Gastroesophageal sphincter (tissue), 3 donors: ENCODE measurements at regions not wholly inside any gene's neighbourhood (a gene's known extent, or its start where the extent isn't known, plus 50 kb on each side); places are given as distances from the start of the nearest gene placed in this dataset.

Source experiments
- EP300 ChIP-seq: sonication (generic); formaldehyde crosslinking; IDR thresholded peaks from one replicate; pipeline ENCODE4 v1.6.1; 2017; ENCODE audit warnings: antibody characterized with exemption, mild to moderate bottlenecking
- TF ChIP-seq, protein P1 (sequence below), 4 experiments: fragments of 200-600 bp in 2 of 4; fragments of 450-650 bp in 2 of 4; sonication (generic) in 1 of 4; IDR thresholded peaks; one replicate each; pipeline ENCODE4 v1.5.1; 2017 to 2019; ENCODE audit warnings: antibody characterized with exemption in 4 of 4, mild to moderate bottlenecking in 2 of 4, moderate library complexity in 2 of 4

DNA sequence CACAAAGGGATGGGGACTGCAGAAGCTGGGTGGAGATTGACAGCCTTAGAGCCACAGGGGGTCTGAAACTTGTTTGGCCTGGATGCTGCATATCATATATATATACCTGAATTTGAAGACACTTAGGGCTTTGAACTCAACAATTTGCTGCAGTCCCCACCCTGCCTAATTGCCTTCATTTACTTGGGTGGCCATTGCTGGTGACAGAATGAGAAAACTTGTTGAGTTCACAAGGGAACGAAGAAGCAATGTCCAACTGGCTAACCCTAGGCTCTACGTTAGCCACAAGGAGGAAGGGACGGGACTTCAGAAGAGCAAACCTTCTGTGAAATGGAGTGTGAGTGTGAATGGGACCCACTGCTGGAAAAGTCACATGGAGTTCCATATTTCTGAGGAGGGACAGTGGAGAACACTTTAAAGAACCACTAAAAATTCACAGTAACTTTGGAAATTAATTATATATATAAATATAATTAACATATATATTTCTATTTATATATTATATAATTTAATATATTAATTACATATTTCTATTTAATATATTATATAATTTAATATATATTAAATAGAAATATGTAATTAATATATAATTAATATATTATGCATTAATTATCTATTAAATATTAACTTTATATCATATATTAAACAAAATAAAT is 215.3 kb upstream of the SOX9 start:
- TF ChIP-seq, protein P1, sequence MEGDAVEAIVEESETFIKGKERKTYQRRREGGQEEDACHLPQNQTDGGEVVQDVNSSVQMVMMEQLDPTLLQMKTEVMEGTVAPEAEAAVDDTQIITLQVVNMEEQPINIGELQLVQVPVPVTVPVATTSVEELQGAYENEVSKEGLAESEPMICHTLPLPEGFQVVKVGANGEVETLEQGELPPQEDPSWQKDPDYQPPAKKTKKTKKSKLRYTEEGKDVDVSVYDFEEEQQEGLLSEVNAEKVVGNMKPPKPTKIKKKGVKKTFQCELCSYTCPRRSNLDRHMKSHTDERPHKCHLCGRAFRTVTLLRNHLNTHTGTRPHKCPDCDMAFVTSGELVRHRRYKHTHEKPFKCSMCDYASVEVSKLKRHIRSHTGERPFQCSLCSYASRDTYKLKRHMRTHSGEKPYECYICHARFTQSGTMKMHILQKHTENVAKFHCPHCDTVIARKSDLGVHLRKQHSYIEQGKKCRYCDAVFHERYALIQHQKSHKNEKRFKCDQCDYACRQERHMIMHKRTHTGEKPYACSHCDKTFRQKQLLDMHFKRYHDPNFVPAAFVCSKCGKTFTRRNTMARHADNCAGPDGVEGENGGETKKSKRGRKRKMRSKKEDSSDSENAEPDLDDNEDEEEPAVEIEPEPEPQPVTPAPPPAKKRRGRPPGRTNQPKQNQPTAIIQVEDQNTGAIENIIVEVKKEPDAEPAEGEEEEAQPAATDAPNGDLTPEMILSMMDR (IDR thresholded peaks at IDR 0.05): no peak
- no peak for TF ChIP-seq EP300
